Endothelial cell of umbilical vein (primary cell): ENCODE measurements at regions not wholly inside any gene's neighbourhood (a gene's known extent, or its start where the extent isn't known, plus 50 kb on each side); places are given as distances from the start of the nearest gene placed in this dataset.

Experiments used
- POLR2A ChIP-seq: IDR thresholded peaks from 2 replicates; pipeline ENCODE4 v1.6.1; 2012; ENCODE audit warnings: low read depth, mild to moderate bottlenecking, control low read depth, low read length
- TF ChIP-seq, protein P1 (sequence below), 2 donors: IDR thresholded peaks; 1 replicate in 1 of 2; 2 replicates in 1 of 2; pipeline ENCODE4 v1.5.1; 2011; ENCODE audit warnings: low read length in 2 of 2, mild to moderate bottlenecking in 2 of 2, moderate library complexity in 2 of 2, control low read depth in 1 of 2, inconsistent platforms in 1 of 2, low read depth in 1 of 2; ENCODE audit not compliant: insufficient read depth in 1 of 2; ENCODE audit errors: extremely low read depth in 1 of 2
- TF ChIP-seq, protein P2 (sequence below): IDR thresholded peaks from 2 replicates; pipeline ENCODE4 v1.6.1; 2011; ENCODE audit not compliant: insufficient read depth, insufficient read length

- TF ChIP-seq, protein P1, sequence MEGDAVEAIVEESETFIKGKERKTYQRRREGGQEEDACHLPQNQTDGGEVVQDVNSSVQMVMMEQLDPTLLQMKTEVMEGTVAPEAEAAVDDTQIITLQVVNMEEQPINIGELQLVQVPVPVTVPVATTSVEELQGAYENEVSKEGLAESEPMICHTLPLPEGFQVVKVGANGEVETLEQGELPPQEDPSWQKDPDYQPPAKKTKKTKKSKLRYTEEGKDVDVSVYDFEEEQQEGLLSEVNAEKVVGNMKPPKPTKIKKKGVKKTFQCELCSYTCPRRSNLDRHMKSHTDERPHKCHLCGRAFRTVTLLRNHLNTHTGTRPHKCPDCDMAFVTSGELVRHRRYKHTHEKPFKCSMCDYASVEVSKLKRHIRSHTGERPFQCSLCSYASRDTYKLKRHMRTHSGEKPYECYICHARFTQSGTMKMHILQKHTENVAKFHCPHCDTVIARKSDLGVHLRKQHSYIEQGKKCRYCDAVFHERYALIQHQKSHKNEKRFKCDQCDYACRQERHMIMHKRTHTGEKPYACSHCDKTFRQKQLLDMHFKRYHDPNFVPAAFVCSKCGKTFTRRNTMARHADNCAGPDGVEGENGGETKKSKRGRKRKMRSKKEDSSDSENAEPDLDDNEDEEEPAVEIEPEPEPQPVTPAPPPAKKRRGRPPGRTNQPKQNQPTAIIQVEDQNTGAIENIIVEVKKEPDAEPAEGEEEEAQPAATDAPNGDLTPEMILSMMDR (IDR thresholded peaks at IDR 0.05; ENCODE audit: extremely low read depth in 1 of 2, insufficient read depth in 1 of 2, low read depth in 1 of 2, low read length in 2 of 2), result no peak
- TF ChIP-seq POLR2A, result no peak
- TF ChIP-seq, protein P2, sequence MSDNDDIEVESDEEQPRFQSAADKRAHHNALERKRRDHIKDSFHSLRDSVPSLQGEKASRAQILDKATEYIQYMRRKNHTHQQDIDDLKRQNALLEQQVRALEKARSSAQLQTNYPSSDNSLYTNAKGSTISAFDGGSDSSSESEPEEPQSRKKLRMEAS, result no peak
These were observed 561.8 kb upstream of the TUSC1 start for GRCh38 chr9:26240020-26240419.
